CD1c-positive myeloid dendritic cell (primary cell): ENCODE measurements at regions not wholly inside any gene's neighbourhood (a gene's known extent, or its start where the extent isn't known, plus 50 kb on each side); places are given as distances from the start of the nearest gene placed in this dataset.

ENCODE experiments used
- DNase-seq: peaks from one replicate; pipeline ENCODE4 v3.0.0-alpha.2; 2016; ENCODE audit errors: extremely low spot score

- no peak for DNase-seq
These were observed 758.4 kb downstream of the LTN1 start for GRCh38 chr21:28234326-28234725.

DNA sequence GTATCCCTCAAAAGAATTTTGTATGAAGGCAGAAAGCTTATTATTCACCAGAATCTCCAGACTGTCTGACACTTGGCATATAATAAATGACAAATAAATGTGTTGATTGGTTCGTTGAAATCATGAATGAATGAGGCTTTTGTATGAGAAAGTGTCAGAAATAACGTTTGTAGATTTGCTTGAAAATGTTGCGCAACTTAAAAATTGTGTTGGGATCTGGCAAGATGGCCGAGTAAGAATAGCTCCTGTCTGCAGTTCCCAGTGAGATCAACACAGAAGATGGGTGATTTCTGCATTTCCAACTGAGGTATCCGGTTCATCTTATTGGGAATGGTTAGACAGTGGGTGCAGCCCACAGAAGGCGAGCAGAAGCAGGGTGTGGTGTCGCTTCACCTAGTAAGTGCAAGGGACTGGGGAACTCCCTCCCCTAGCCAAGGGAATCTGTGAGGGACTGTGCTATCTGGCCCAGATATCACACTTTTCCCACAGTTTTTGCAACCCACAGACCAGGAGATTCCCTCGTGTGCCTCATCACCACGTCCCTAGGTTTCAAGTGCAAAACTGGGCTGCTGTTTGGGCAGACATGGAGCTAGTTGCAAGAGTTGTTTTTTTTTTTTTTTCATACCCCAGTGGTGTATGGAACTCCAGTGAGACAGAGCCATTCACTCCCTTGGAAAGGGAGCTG lies 759.0 kb downstream of the LTN1 start:
- DNase-seq: no peak

- no peak for DNase-seq
These were observed 762.1 kb downstream of the LTN1 start for GRCh38 chr21:28230559-28230958.

GRCh38 chr21:28229814-28230213 lies 762.9 kb downstream of the LTN1 start:
- peak; percentile 23 for DNase-seq

GRCh38 chr21:28228636-28228995 lies 764.1 kb downstream of the LTN1 start:
- DNase-seq: no peak

GRCh38 chr21:28227881-28228635 lies 764.6 kb downstream of the LTN1 start:
- DNase-seq: peak; percentile 73

GRCh38 chr21:28226563-28226962 lies 766.1 kb downstream of the LTN1 start:
- DNase-seq: no peak

GRCh38 chr21:28224191-28224726 lies 768.4 kb downstream of the LTN1 start:
- no peak for DNase-seq

- no peak for DNase-seq
These were observed 770.7 kb downstream of the LTN1 start for GRCh38 chr21:28221984-28222383.

DNA sequence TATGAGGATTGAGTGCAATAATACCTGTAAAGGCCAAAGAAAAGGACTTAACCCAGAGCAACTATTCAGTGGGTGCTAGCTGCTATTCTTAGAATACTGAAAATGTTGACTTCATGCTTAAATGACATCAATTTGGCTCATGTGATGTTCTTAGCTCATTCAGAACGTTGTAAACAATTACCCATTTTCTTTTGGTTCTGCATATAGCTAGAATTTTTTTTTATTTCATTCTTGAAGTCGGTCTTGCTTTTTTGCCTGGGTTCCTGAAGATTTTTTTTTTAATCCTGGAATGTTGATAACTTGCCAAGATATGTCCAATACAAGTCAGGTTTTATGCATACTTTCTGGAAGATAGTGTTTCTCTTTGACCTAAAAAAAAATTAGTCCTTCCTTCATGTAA lies 772.0 kb downstream of the LTN1 start:
- no peak for DNase-seq

- no peak for DNase-seq
These were observed 775.6 kb downstream of the LTN1 start for GRCh38 chr21:28216976-28217523.

DNA sequence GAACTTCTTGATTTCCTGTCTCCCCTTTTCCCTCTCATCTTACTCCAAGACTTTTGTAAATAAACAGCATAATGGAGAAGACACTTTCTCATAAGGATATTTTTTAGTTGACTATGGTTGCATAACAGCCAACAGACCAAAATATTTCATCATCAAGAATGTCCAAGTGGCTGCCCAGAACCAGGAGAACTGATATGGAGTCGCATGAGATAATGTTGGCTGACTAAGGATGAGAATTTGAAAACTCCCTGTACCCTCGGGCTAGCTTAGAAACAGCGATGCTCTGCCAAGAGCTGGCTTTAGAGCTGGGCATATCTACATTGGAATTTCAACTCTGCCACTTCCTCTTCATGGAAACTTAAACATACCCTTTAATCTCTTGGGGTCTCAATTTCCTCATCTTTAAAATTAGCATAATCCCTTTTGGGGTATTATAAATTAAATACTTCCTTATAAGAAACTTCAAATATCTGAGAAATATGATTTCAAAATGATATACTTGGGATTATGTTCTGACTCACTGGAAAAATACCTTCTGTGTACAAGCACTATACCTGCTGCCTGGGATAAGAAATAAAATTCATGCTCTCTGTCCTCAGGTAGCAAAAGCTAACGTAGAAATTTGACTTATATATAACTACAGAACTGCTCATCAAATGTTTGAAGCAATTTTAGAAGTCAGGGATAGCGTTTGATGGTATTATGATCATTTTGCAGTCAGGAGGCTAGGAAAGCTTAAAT lies 777.3 kb downstream of the LTN1 start:
- DNase-seq: no peak

DNA sequence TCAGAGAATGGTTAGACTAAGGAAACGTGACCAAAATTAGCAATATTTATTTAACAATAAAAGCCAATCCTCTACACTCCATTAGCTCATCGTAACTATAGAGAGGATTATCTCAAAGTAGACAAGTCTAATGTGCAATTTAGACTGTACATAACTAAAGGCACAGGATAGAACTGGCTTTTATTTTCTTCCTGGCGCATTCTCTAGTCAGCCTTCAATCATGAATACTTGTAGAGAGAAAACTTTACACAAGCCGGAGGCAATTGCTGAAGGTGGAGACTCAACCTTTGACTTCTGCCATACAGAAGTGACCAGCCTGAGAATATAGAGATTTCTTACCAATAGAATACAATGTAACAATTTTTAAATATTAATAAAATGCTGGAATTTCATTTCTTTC lies 777.9 kb downstream of the LTN1 start:
- no peak for DNase-seq

GRCh38 chr21:28213261-28213660 lies 779.4 kb downstream of the LTN1 start:
- no peak for DNase-seq

- no peak for DNase-seq
These were observed 780.6 kb downstream of the LTN1 start for GRCh38 chr21:28212061-28212460.

GRCh38 chr21:28207436-28208173 lies 785.1 kb downstream of the LTN1 start:
- DNase-seq: peak; percentile 9

GRCh38 chr21:28200726-28201125 lies 792.0 kb downstream of the LTN1 start:
- DNase-seq: no peak

GRCh38 chr21:28196981-28197380 lies 795.7 kb downstream of the LTN1 start:
- no peak for DNase-seq

DNA sequence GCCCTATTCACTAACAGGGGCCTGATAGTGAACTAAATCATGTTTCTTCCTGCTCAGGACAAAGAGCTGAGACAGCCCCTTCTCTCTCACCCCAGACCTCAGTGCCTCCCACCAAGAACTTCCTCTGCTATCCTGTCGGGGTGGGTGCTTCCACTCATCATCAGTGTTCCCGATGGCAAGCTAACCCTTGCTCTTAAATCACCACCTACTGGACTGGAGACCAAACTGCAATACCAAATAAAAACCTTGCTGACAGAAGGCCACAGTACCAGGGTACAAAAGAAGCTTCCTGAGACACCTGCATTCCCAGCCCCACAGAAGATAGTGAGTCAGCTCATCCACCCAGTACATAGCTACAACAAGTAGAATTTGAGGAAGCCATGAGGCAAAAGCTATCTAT lies 799.5 kb downstream of the LTN1 start:
- no peak for DNase-seq

DNA sequence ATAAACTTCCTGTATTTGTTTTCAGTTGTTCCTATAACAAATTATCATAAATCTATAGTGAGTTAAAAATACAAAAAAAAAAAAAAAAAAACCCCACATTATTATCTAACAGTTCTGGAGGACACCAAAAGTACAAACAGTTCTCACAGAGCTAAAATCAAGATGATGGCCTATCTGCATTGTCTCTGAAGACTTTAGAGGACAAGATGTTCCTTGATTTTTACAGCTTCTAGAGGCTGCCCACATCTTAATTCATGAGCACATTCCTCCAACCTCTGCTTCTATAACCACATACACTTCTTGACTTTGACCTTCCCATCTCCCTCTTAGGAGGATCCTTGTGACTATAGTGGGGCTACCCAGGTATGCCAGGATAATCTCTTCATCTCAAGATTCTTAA lies 806.1 kb downstream of the LTN1 start:
- no peak for DNase-seq

DNA sequence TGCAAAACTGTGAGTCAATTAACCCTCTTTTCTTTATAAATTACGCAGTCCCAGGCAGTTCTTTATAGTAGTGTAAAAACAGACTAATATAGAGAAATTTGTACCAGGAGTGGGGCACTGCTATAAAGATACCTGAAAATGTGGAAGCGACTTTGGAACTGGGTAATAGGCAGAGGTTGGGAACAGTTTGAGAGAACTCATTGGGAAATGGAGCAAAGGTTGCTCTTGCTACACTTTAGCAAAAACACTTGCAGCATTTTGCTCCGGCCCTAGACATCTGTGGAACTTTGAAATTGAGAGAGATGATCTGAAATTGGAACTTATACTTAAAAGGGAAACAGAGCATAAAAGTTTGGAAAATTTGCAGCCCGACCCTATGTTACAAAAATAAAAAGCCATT lies 810.9 kb downstream of the LTN1 start:
- DNase-seq: no peak

GRCh38 chr21:28179136-28179535 lies 813.5 kb downstream of the LTN1 start:
- no peak for DNase-seq
